Suppressor macrophage treated with lipopolysaccharide for 1 hour (primary cell): ENCODE measurements at regions not wholly inside any gene's neighbourhood (a gene's known extent, or its start where the extent isn't known, plus 50 kb on each side); places are given as distances from the start of the nearest gene placed in this dataset.

Source experiments
- DNase-seq, 3 donors: peaks; one replicate each; pipeline ENCODE4 v3.0.0-alpha.2; 2020 to 2022

DNA sequence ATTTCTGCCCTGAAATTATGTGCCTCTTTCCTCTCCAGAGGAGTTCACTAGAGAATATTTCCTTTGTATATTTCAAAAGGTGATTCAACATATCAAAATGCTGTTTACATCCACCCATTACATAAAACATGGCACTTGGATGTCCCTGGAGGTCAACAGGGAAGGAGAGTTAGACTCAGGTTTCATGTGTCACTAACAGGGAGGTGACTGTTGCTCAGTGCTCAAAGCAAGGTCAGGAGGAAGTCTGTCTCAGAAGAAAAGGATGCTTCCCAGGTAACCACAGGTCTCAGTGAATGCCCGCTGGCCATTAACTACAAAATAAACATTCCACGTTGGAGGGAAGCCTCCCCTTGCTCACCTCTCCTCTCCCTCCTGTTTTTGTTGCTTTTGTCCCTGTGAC is 198.6 kb downstream of the AXIN2 start:
- no peak for DNase-seq

DNA sequence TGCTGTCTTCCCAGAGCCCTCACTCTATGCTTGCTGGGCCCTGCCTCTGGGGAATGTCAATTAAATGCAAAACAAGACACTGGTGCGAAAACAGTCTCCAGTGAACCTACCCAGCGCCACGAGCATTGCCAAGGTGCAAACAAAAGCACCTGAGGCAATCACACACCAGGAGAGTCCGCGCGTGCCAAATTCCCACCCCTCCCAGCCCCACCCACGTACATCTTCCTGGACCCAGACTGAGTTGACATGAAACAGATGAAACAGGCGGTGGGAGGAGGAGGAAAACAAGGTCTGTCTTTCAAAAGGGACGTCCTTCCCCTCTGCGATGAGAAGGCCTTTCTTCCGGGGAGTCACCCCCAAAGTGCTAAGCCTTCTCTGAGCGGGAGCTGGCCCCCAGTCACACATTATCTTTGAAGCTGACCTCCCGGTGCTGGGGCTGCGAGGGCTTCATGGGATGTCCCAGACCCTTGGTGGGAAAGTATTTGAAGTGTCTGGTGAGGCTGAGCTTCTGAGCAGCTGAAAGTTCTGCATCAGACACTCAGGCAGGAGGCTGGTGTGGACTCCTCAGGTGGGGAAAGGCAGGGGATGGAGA is 200.4 kb downstream of the AXIN2 start:
- no peak for DNase-seq

DNA sequence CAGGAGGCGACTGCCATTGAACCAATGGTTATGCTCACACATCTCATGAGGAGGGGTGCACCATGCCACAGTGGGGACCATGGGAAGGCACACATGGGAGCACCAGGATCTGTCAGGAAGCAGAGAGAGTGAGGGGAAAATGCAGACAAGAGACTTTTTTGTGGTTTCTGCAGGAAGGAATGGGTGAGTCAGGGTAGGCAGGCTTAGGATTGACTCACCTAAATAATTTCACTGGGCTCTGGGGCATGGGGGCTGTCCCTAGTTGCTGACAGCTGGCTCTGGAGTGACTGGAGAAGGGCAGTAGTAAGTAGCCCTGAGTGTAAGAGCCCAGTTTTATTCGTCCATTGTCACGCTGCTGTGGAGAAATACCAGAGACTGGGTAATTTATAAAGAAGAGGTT is 202.4 kb downstream of the AXIN2 start:
- DNase-seq, result peak in 1 of 3 donors; percentile 3

DNA sequence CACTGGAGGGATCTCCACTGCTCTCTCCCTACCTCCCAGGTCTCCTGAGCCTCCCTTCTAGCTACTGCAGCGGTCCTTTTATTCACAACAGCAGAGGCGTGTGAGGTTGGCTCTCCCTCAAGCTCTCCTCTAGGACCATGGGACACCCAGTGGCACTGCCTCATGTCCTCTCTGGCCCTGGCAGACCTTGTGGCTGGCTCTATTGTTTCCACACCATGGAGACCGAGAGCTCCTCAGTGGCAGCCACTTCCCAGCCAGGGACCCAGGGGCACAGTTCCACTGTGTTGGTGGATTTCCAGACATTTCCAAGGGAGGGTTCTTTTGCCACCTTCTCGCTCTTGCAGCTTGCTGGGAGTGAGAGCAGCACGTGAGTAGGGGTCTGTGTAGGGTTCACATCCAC is 204.9 kb downstream of the AXIN2 start:
- no peak for DNase-seq

DNA sequence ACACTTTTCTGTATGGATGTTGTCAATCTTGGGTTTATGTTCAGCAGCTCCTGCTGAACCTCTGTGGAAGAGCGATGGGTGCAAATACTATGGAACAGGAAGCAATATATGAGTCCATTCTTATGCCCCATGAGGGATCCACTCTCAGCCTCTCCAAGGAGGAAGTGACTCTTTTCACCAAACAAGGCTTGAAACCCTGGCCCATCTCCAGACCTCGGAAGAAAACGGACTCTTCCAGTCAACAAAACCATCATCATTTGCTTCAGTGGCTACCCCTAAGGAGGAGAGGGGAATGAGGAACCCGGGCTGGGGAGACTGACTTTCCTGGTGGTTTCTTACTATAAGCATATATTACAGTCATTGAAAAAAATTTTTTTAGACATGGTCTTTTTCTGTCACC is 206.2 kb downstream of the AXIN2 start:
- no peak for DNase-seq

DNA sequence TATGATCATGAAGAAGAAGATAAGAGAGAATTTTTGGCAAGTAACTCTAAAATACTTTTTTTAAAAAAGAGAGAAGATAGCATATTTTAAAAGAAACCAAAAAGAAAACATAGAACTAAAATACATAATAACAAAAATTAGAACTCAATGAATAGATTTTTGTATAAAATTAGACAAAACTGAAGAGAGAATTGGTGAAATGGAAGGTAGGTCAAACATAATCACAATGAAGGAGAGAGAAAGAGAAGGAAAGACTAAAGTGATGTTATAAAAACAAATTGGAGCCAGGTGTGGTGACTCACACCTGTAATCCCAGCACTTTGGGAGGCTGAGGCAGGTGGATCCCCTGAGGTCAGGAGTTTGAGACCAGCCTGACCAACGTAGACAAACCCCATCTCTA is 211.5 kb downstream of the AXIN2 start:
- DNase-seq, result no peak

DNA sequence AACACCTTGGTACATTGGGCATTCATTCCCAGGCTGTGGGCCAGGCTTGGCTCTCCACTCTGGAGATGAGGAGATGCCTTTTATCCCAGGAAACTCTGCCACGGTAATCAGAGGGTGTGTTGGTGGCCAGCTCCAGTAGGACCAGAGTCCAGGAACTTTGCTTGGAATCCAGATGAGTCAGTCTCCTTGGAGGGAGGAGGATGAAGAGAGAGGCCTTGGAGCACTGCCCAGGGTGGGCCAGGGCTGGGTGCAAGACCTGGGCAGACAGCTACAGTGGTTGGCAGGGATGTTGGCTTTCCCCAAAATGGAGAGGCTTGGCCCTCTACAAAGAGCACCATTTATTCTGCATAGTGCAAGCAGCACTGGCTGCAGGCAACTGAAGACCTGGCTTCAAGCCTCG is 209.0 kb downstream of the RGS9 start:
- no peak for DNase-seq

DNA sequence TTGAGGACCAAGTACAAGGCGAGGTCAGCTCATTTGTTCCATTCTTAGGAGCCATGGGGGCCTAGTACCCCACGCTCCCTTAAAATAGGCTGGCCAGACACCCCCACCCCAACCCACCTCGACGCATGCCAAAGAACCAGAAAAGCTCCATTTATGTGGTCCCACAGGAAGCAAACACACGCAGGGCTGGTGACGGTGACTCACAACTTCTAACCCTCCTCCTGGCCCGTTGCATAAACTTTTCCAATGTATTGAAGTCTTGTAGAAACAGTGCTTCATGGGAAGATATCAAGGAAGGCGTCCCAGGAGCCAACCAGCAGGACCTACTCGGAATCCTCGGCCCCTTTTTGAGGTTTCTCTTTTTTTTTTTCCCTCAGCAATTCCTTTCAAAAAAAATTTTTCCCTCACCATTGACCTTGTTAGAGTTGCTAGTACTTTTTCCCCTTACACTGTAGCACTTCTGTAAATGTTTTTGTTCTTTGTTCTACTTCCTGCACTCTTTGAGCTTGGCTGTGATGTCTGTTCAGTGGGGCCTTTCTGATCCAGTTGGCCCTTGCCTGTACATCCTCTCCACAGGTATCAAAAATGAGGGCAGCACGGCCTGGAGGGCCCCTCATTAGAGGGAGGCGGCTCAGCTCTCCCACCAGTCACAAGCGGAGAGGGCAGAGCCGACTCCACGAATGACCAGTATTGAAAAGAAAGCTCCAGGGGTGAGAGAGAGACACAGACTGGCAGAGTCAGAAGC is 208.3 kb downstream of the RGS9 start:
- DNase-seq, result no peak

DNA sequence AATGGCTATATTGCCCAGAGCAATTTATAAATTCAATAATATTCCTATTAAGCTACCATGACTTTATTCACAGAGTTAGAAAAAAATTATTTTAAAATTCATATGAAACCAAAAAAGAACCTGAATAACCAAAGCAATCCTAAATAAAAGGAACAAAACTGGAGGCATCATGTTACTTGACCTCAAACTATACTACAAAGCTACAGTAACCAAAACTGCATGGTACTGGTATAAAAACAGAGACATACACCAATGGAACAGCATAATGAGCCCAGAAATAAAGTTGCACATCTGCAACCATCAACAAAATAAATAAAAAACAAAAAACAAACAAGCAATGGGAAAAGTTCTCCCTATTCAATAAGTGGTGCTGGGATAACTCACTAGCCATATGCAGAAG is 203.2 kb downstream of the RGS9 start:
- DNase-seq, result no peak

DNA sequence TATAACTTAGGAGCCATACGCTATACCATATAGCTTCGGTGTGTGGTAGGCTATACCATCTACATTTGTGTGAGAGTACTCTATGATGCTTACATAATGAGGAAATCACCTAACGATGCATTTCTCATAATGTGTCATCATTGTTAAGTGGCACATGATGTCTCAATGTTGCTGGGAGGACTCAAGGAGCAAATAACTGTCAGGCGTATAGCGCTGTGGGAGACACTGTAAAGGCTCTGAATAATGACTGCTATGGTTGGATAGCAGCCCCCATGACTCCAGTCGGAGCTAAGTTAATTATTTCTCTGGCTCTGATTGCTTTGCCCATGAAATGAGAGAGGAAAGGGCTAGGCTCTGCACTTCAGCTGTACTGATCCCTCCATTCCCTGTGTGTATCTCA is 197.2 kb downstream of the RGS9 start:
- DNase-seq, result no peak

DNA sequence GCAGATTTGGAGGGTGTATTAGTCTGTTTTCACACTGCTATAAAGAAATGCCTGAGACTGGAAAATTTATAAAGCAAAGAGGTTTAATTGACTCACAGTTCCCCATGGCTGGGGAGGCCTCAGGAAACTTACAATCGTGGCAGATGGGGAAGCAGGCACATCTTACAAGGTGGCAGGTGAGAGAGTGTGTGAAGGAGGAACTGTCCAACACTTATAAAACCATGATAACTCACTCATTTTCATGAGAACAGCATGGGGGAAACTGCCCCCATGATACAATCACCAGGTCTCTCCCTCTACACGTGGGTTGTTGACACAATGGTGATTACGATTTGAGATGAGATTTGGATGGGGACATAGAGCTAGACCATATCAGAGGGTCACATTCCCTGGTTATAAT is 195.6 kb downstream of the RGS9 start:
- DNase-seq, result no peak

DNA sequence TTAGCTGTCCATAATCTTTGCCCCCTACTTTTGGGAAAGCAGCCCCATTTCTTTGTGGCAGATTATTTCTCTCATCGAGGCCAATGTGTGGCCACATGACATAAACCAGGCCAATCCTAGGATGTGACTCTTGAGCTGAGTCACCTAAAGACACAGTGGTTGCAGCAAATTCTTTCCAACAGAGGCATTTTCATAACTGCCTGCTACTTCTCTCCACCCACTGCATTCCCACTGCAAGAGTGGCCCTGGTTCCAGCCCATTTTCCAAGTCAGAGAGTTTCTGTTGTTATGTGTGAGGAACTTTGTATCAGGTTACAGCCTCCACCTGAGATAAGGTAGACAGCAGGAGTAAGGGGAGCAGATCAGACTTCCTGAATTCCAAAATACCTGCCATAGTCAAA is 195.2 kb downstream of the RGS9 start:
- no peak for DNase-seq

DNA sequence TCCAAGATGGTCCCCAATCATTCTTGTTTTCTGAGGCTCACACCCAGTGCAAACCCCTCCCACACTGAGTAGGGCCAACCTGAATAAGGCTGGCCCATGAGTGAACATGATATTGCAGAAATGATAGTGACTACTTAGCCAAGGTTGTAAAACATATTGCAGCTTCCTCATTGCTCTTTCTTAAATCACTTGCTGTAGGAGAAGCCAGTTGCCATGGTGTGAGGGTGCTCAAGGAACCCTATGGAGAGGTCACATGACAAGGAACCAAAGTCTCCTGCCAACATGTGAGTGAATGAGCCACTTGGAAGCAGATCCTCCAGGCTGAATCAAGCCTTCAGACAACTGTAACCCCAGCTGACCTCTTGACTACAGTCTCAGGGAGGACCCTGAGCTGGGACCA is 191.4 kb downstream of the RGS9 start:
- no peak for DNase-seq

DNA sequence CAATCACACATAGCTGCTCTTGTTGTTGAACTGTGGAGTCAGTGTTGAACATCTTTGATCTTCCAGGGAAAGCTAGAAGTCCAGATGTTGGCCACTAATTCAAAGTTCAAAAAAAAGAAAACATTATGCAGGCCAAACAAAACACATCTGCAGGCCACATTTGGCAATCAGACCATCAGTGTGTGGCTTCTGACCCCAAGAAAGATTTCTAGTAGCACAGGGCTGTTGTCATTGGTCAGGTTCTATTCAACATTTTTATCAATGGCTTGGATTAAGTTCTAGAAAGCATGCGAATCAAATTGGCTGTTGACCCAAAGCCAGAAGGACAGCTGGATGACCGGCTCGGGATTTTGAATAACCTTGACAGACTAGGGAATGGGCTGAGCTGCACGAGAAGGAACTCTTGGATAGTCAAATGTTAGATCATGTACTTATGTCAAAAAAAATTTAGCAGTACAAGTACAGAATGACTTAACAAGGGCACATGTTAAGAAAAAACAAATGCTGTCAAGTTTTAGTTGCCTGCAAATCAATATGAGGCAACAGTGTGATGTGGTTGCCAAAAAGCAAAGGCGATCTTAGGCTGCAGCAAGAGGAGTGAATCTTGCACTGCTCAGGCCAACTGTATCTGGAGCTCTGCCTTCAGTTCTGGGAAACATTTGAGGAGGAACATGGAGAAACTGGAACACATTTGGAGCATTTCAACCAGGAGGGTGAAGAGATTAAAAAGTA is 187.6 kb downstream of the RGS9 start:
- no peak for DNase-seq

DNA sequence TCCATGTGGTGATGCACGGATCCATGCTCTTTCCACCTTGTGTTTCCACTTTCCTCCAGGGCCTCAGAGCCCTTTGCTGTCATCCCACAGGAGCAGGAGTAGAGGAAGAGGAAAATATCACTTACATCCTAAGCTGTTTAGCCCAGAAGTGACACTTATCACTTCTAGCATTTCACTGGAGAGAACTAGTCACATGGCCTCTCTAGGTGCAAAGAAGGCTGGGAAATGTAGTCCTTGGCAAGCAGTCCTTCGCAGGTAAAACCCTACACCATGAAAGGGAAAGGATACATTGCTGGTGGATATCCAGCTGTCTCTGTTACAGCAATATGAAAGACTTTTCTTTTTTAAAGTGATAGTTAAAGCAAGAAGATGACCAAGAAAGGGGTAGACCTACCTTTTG is 185.9 kb downstream of the RGS9 start:
- DNase-seq, result no peak

DNA sequence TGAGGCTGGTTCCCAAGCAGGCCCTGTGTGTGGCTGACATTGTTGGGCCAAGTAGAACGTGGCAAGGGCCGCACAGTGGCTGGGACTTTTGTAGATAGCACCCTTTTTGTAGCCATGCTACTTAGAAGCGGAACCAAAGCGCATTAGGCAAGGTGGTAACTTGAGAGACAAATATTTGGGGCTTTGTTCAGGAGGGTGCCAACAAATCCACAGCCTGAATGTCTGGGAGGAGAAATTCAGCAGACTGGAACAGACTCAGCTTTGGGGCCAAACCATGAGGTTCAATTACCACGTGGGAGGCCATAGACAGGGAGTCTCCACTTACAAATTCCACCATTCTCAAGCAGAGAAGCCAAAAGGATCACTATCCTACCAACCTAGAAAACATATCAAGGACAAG is 183.7 kb downstream of the RGS9 start:
- no peak for DNase-seq

DNA sequence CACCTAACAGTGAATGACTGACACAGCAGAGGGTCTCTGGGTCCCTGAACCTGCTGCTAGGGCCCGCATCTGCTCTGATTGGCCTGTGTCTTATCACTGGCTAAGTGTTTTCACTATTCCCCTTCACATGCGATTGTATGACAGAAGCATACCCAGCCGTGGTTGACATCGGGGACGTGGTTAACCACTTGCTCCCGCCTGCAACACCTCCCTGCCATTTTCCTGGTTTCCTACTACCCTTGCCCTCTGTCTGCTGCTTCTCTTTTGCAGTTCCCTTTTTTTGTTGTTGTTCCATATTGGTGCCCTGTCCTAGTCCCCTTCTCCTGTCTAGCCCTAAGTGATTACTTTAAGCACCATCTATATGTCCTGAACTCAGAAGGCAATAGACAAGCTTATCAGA is 177.0 kb downstream of the RGS9 start:
- no peak for DNase-seq

DNA sequence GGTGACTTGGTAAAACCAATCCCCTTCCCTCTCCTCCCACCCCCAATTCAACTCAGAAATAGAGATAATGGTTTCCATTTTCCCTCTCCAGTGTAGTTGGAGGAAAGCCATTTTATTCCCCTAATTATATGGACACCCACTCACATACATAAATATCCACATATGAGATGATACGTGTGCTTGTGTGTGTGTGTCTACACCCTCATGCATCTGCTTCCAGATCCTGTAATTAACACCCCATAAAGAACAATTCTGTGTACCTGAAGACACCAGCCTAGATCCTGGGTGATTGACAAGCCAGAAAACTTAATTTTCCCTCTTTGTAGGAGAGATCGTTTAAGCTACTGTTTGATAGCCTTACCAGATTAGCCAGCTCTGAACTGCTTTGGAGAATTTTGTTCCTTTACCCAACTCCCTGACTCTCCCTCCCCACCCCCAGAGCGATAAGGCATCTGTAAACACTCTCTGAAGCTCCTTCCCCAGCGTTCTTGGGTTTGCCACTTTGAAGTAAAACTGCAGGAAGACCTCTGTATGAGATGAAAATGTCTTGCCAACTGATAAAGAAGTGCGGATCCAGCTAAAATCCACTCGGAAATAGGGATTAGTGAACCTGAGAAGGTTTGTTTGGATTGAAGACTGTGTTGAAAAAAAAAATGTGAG is 175.7 kb downstream of the RGS9 start:
- DNase-seq, result no peak

DNA sequence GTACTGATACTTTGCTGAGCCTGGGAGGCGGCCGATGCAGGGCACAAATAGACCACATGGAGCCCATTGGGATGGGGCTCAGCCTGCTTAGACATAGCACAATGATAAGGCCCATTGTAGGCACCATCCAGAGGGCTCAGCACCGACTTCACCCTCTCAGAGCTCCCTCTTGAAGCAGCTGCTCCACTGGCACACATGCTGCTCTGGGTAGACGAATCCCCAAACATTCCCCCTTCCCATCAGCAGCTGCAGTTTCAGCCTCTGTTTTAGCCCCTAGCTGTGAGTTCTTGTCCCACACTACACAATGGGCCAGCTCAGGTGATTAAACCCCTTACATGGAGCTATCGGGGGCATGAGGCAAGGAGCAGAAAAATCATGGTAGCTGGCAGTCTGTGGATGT is 174.1 kb downstream of the RGS9 start:
- no peak for DNase-seq

DNA sequence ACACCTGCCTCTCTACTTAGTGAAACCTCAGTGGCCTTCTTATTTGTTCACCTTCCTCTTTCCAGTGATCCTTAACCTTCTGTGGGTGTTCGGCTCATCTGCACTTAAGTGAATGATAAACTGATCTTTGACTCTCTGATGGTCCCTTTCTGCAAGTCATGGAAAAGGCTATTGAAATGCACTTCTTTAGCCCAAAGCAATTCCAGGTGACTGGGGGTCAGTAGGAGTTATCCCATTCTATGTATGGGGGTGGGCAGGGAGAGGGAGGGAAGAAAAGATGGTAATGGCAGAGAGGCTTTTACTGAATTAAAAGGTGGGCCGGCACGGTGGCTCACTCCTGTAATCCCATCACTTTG is 170.8 kb downstream of the RGS9 start:
- no peak for DNase-seq

DNA sequence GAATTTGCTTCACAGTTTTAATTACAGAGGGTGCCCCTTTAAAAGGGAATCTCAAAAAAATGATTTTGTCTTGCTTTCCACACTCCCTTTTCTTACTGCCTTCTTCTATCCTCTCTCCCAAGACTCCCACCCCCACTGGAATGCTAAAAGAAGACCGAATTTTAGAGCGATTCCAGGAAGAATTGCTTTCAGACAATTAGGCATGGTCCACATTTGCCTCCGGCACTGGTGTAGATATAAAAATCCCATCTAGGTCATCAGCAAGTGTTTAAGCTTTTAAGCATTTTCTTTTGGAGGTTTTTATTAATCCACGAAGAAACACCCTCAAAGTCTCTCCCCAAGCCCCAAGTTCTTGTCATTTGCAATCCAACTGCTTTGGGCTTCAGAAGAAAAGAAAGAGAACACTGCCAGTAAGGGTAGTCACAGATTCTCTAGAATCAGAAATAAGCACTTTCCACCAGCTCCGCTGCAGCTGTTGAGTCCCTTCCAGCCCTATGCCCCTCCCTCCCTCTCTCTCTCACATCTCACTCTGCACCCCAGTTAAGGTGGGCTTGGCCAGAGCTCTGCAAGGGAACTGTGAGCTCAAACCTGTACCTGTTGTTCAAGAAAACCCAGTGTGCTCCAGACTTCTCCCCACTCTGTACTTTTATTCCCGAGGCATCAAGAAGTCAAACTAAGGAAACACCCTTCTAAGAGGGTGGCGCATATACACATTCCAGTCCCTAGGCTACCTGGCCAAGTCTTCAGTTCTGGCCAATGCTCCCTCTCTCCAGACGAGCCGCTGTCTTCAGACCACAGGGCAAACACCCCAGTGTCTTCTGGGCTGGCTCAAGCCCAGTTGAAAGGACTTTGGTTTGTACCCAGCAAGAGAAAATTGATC is 170.2 kb downstream of the RGS9 start:
- DNase-seq, result no peak

DNA sequence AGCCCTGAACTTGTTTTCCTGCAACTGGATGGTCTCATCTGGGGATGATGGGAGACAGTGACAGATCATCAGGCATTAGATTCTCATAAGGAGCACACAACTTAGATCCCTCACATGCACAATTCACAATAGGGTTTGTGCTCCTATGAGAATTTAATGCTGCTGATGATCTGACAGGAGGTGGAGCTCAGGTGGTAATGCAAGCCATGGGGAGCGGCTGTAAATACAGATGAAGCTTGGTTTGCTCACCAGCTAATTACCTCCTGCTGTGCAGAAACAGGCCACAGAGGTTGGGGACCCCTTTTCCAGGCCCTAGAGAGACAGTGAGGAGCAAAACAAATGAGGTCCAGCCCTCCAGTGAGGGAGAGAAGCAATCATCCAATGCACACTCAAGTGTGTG is 168.6 kb downstream of the RGS9 start:
- no peak for DNase-seq

DNA sequence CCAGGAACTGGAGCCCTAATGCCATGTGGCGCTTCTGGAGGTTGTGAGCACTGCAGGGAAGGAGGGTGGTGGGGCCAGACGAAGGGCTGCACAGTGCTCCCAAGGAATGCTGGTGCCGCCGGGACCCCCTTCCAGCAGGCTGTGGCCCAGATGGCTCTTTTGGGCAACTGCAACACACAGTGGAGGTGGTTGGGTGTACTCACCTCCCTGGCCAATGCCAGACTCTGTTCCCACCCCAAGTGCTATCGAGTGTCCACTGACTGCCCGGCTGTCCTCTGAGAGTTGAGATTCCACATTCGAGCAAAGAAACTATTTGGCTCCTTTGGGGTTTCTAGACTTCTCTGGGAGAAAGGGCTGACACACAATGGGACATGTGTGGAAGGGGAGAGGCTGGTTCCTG is 167.9 kb downstream of the RGS9 start:
- DNase-seq, result no peak
